ENCODE measurements at regions not wholly inside any gene's neighbourhood (a gene's known extent, or its start where the extent isn't known, plus 50 kb on each side); places are given as distances from the start of the nearest gene placed in this dataset.
A peak's percentile ranks its signal among the peaks of the same experiment; 100 is the strongest.

DNA sequence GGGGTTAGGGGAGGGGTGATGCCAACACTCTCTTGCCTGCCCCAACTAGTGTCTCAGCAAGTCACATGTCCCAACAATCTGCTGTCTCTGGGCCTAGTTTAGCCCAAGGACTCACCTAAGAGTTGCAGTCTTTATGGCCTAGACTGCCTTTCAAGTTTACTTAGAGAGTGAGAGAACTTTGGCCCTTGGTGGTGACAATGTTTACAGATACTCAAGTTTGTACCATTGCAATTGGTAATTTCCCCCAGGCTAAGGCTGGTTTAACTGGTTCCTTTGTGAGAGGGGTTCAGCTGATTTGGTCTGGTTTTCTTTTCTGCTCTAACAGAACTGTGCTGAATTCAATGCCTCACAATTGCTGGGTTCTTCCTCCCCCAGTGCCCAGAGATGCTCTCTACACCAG, 1279.9 kb upstream of the EYS start:
- no peak for DNase-seq

DNA sequence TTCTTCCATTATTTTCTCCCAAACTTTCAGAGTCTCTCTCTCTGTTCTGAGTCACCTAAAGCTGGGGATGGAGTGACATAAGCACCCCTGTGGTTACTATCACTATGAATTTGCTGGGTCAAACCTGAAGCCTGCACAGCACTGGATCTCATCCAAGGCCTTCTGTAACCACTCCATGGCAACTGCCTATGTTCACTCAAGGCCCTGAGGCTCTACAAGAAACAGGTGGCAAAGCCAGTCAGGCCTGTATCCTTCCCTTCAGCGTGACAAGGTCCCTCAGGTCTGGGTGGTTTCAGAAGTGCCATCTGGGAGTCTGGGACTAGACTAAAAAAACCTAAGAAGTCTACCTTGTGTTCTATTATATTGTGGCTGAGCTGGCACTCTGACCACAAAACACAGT, 1278.8 kb upstream of the EYS start:
- no peak for DNase-seq

GRCh38 chr6:66970373-66970772, 1263.3 kb upstream of the EYS start:
- DNase-seq: no peak

GRCh38 chr6:66965227-66965626, 1258.2 kb upstream of the EYS start:
- no peak for DNase-seq

DNA sequence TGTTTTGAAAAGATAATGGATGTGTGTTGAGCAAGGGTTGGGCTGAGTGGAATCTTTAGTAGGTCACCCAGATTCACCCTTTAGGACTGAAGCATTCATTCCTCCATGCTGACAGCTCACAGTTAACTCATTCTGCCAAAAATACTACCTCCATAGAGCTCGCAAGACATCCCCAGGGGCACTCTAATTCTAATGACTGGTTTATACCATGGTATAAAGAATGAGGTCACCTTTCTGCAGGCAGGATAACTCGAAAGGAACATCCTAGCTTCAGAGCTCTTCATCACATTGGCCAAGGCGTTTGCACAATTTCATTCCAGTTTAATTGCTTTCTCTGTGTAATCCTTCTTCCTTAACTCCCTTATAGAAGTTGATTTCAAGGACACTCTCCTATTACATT, 1257.2 kb upstream of the EYS start:
- no peak for DNase-seq

- DNase-seq: no peak
These were observed 1255.1 kb upstream of the EYS start for GRCh38 chr6:66962082-66962481.

DNA sequence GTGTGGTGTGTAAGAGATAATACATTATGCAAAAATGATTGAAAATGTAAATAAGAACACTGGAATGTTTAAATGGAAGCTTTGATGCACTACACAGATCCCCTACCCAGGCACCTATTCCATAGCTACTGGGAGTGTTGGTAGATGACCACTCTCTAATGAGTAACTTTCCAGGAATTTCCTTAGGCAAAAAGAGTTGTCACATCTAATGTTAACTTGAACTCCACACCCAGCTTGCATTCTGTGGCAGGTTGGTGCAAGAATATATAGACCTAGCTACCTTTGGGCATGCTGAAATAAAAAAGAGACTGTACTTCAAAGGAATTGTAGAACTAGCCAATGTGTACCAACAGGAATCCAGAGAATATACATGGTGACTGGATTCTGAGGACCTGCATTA, 1254.2 kb upstream of the EYS start:
- DNase-seq: no peak

DNA sequence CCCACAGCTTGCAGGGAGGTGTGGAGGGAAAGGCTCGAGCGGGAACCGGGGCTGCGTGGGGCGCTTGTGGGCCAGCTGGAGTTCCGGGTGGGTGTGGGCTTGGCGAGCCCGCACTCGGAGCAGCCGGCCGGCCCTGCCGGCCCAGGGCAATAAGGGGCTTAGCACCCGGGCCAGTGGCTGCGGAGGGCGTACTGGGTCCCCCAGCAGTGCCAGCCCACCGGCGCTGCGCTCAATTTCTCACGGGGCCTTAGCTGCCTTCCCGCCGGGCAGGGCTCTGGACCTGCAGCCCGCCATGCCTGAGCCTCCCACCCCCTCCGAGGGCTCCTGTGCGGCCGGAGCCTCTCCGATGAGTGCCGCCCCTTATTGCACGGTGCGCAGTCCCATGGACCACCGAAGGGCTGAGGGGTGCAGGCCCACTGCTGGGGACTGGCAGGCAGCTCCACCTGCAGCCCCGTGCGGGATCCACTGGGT, 1242.2 kb upstream of the EYS start:
- no peak for DNase-seq

DNA sequence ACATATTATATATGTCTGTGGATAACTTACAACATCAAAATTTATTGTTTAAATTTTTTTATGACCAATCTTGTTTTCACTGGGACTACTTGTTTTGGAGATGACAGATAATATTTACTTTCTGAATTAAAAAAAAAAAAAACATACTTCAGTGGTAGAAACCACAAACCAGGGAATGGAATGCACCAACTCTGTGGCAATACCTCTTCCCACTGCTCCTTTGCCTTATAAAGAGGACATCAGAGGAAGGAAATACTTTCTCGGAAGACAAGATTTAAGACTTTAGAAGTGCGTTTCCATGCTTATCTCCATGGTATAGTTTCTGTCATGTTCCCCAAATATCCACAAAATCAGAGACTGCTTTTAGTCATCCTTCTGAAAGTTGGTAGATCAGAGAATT, 1241.1 kb upstream of the EYS start:
- DNase-seq: no peak

- no peak for DNase-seq
These were observed 1233.0 kb upstream of the EYS start for GRCh38 chr6:66940003-66940402.

DNA sequence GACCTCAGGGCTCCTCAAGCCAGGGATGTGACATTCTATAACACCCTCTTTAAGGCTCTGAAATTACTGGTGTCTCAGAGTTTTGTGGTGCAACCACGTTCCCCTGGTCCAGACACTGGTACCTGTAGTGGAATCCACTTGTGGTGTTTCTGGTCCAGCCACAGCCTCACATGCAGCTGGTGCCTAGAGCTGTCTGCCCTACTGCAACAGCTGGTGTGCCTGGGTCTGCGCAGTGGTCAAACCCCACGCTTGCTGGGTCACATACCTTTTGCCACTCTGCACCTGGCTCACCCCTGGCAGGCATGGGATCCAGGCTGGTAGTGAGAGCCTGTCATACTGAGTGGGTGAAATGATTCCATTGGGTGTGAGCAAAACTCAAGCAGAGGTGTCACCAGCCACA, 1230.2 kb upstream of the EYS start:
- DNase-seq: no peak

DNA sequence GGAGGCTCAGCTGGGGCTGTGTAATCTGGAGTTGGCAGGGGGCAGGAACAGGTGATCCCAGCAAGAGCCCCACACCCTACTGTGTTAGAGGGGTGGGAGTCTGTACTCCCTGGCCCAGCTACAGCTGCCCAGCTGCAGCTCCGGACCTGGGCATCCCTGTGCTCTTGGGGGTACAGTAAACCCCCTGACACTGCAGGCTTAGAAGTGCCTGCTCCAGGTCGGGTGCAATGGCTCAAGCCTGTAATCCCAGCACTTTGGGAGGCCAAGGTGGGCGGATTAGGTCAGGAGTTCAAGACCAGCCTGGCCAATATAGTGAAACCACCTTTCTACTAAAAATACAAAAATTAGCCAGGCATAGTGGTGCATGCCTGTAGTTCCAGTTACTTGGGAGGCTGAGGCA, 1228.6 kb upstream of the EYS start:
- no peak for DNase-seq

DNA sequence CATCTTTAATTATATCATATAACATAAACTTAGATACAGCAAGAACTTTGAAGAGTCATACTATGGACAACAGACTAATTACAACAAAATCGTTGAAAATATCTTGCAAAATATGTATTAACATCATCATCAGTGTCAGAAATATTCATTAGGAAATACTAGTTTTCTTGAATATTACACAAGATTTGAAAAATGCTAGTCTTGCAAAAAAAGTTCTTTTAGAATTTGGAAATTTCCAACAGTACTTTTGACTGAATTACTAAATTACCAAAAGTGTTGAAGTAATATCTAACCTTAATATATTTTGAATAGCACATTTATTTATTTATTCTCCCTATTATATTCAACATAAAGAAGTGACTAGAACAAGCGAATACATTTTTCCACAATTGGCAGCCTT, 1224.8 kb upstream of the EYS start:
- DNase-seq: no peak

DNA sequence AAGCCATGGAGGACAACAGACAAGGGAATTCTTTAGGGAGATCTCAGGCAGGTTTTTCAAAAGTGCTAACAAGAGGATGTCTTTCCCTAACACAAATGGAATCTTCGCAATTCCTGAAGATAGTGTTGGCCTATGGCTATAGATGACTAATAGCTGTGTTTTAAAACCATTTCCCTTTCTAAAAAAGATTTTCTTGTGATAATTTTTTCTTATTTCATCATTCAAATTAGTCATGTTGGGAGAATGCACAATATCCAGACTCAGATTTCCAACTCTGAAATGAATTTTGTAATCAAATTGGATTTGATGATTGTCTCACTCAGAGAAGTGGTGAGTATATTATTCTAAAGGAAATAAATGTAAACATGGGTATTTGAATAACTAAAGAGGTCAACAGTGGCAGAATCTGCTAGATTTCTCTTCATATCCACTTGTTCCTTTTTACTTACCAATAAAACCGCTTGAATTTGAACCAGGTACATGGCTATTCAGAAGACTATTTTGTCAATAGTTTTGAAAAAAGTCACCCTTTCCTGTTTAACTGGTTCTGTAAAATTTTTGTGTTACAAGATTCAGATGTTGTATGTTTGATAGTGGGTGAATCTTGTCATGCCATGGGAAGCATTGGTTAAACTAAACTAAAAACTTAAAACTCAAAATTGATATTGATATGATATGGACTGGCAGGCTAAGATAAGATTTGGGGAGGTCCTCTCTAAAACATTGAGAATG, 1223.7 kb upstream of the EYS start:
- no peak for DNase-seq

GRCh38 chr6:66926060-66926459, 1219.0 kb upstream of the EYS start:
- no peak for DNase-seq

DNA sequence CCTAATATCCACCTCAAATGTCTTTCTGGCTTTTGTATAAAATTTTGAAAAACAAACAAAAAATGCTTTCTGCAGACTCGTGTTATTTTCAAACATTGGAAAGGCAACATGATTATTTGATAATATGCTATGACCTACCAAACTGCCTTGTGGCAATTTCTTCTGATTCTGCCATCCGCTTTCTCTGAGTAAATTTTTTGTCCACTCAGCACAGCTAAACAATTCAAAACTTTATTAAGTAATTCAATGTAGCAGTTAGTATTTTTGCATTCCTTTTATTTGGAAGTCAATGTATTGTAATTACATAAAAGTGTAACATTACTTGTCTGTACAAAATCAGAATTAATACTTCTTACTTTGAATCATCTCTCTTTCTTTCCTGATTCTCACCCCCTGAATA, 1206.6 kb upstream of the EYS start:
- no peak for DNase-seq

- no peak for DNase-seq
These were observed 1195.4 kb upstream of the EYS start for GRCh38 chr6:66902457-66902856.

GRCh38 chr6:66900133-66901083, 1193.4 kb upstream of the EYS start:
- DNase-seq: no peak

DNA sequence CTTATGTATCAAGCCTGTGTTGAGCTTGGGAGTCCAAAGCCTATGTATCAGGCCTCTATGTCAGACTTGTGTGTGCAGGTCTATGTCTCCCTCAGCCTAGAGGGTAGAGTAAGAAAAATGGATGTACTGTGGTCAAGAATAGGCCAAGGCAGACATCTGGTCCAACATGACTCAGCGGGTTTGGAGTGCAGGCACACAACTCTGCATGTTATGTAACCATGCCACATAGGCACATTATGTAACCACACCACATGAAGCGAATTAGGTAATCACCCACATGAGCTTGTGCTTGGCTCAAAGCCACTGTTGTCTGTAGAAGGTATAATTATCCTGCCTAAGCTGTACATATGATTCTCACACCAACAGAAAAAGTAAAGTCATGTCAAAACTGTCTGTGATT, 1190.5 kb upstream of the EYS start:
- peak; percentile 80 for DNase-seq

GRCh38 chr6:66896415-66896814, 1189.4 kb upstream of the EYS start:
- DNase-seq: no peak

- no peak for DNase-seq
These were observed 1176.4 kb upstream of the EYS start for GRCh38 chr6:66883453-66883852.

DNA sequence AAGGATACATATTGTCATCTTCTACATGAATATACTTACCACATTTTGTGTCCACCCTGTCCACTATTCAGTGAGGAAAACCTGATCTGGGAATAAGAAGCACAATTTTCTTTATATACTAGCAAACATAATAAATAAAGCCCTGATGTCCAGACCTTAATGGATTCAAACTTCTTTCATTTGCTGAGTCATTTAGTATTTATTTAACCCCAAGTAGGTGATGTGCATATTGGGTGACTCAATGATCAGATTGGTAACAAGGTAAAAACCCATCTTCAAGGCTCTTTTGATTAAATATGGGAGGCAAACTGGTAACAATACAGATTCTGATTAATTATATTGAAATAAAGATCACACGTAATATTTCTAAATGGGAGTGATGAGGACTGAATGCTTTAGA, 1159.8 kb upstream of the EYS start:
- no peak for DNase-seq

DNA sequence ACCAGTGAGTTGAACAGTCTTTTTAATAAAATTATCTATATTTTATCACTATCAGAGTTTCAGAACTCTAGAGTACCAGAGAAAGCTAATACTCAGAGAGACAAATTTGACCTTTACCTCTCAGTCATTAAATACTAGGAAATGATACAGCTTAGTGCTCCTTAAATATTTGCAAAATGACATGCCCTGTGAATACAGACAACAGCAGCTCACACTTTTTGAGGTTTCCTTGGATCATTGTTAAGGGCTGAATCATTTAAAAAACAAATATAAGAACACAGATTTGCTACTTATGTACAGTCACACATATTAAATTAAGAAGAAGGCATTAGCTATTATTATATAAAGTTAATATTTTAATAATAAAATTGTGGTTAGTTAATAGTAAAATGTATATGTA, 1158.7 kb upstream of the EYS start:
- no peak for DNase-seq

GRCh38 chr6:66861007-66861541, 1154.0 kb upstream of the EYS start:
- no peak for DNase-seq

All from GF-D8 (cell line).